GM18499 (cell line): ENCODE measurements at regions not wholly inside any gene's neighbourhood (a gene's known extent, or its start where the extent isn't known, plus 50 kb on each side); places are given as distances from the start of the nearest gene placed in this dataset.
"Not testable (repeated sequence)": the region's sequence is repeated elsewhere in the genome, so short reads cannot be mapped to it uniquely, and the experiment has no call there.

Experiments used
- ATAC-seq: cut with Tn5 transposase; IDR thresholded peaks from one replicate; pipeline ENCODE4 v1.9.1; 2021; ENCODE audit warnings: moderate number of reproducible peaks; ENCODE audit not compliant: insufficient read depth, unreplicated experiment

- ATAC-seq: no peak
Observed at GRCh38 chr16:73124665-73125375, 76.9 kb upstream of the ZFHX3 start.

GRCh38 chr16:73124097-73124652, 76.2 kb upstream of the ZFHX3 start:
- no peak for ATAC-seq

GRCh38 chr16:73122604-73123391, 74.9 kb upstream of the ZFHX3 start:
- ATAC-seq: no peak

- ATAC-seq: no peak
Observed at GRCh38 chr16:73116576-73116975, 68.6 kb upstream of the ZFHX3 start.

GRCh38 chr16:73113336-73113735, 65.4 kb upstream of the ZFHX3 start:
- ATAC-seq: no peak

GRCh38 chr16:73108195-73108963, 60.5 kb upstream of the ZFHX3 start:
- no peak for ATAC-seq

GRCh38 chr16:73107371-73107770, 59.4 kb upstream of the ZFHX3 start:
- ATAC-seq: no peak

GRCh38 chr16:73106329-73107034, 58.6 kb upstream of the ZFHX3 start:
- no peak for ATAC-seq

GRCh38 chr16:73101568-73101967, 53.6 kb upstream of the ZFHX3 start:
- ATAC-seq: no peak

GRCh38 chr16:73099601-73100000, 51.7 kb upstream of the ZFHX3 start:
- ATAC-seq: not testable (repeated sequence)
